Right renal cortex interstitium (tissue), 3 donors: ENCODE measurements at regions not wholly inside any gene's neighbourhood (a gene's known extent, or its start where the extent isn't known, plus 50 kb on each side); places are given as distances from the start of the nearest gene placed in this dataset.

Source experiments
- DNase-seq, 3 donors: peaks; one replicate each; pipeline ENCODE4 v3.0.0-alpha.2; 2013; ENCODE audit warnings: low read depth in 3 of 3, low spot score in 2 of 3

DNA sequence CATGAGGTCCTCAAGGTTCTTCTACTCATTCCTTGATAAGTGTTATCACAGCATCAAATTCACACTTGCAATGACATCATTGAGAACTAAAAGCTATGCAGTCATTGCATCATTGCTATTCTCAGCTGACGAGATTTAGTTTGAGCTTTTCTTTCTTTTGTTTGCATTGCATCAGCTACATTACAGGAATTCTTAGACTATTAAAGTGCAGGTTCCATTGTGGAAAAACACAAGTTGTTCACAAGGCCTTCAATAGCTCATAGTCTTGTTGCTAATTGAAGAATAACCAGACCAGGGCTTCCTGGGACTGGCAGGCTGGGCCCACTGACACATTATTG, 139.3 kb downstream of the CXCL12 start:
- no peak for DNase-seq

DNA sequence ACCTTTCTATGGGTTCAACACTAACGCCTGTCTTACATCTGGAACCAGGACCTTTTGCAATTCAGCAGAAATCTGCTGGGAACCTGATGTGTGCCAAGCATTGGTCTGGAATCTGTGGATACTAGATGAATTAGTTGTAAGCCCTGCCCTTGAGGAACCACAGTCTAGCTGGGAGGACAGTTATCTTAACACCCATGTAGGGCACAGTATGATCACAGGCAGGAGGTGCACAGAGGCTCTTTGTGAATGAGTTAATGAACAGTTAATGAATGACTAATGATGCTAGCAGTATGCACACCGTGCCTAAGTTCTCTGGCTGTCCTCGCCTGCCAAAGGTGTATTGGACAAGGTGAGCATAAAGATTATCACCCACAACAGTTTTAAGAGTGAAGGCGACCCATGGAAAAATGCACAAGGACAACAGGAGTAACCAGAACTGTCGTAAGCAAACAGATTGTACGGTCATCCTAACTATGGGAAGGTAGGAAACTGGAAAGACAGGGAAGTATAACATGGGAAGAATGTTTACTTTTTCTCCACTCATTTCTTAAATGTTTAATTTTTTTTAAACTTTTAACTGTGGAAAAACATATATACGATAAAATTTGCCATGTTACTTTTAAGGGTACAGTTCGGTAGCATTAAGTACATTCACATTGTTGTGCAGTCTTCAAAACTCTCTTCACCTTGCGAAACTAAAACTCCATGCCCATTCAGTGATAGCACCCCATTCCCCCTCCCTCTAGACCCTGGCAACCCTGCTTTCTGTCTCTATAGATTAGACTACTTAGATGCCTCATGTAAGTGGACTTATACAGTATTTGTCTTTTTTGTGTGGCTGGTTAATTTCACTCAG, 139.9 kb downstream of the CXCL12 start:
- no peak for DNase-seq

DNA sequence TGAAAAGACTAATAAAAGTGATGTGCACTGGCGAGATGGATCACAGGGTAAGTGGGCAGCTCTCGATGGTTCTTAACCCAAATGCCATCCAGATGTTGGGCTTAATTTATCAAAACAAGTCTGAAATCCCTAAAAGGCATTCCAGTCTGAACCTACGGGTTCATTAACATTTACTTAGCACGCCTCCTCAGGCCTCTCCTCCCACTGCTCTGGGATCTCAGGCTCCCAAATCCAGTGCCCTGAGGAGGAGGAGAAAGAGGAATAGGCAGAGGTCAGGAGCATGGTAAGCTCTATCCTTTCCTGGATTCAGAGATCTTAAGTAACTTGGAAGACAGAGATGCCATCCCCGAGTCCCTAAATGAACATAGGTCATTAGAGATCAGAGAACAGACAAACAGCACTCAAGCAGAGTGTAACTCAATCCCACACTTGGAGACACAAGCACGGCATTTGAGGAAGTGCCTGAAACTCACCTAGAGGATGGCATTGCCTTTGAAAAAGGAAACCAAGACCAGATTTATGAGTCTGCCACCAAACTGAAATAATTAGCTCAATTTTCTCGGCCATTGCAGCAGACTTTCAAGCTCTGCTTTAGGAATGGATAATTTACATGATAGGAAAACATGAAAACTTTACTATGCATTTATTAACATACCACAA, 140.9 kb downstream of the CXCL12 start:
- DNase-seq: no peak

DNA sequence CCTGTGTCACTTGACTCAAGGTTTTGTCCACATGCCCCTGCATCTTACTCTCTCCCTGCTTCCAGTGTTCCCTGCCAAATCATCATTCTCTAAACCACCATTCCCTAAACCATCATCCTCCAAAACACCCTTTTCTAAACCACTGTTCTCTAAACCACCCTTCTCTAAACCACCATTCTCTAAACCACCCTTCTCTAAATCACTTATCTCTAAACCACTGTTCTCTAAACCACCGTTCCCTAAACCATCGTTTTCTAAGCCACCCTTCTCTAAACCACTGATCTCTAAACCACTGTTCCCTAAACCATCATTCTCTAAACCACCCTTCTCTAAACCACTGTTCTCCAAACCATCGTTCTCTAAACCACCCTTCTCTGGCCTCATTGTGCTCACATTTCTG, 142.1 kb downstream of the CXCL12 start:
- DNase-seq: no peak

DNA sequence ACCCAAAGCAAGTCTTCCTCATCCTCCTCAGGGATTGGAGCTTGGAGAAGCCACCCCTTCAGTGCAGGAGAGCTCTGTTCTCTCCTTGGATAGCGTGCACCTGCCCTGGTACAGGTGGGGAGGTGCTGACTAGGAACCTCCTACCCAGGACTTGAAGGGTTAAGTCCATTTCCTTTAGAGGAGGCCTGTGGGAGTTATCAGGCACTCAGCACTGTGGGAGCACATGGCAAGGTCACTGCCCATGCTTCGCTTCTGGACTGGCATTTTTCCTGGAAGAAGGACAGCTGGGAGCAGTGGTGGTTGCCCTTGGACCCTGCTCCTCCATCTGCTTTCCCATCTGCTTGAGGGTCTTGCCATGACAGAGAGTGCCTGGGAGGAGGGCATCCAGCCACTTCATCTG, 142.8 kb downstream of the CXCL12 start:
- no peak for DNase-seq

DNA sequence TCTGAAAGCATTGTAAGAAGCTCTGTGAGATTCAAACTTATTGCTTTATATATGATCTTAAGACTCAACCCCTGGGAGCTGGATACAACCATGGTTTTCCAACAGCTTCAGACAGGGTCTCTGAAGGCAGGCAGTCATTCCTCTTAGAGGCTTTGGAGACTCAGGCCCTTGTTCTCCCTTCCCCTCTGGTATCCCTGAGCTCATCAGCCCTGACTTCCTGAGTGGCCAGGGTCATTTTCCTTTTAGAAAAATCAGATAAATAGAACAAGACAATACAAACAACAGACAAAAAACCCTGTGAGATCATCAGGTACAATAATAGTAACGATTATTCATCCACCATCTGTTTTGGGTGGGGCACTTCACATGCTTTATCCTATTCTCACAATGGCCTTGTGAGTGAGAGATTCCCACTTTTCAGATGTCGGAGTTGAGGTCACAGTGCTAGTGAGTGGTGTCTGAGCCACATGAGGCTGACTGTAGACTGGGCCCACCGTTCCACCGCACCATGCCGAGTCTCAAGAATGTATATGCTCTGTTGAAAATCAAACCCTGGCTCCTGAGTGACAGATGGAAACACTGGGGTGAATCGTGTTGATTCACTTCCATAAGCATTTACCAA, 144.2 kb downstream of the CXCL12 start:
- DNase-seq: no peak

DNA sequence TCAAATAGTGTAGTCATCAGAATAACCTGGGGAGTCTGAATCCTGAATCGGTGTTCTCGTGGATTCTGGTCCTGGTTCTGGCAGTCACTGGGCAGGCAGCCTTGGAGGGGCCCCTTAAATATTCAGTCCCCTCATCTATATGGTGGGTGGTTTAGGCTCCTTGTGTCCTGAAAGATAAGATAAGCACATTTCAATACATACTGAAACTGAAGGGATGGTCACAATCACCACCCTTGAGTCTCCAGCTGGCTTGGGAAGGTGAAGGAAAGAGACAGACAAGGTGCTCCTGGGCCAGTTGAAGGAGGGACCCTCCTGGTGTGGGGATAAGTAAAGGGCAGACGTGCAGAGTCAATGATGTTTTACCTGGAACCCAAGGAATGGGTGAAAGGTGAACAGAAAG, 146.7 kb downstream of the CXCL12 start:
- DNase-seq: no peak

DNA sequence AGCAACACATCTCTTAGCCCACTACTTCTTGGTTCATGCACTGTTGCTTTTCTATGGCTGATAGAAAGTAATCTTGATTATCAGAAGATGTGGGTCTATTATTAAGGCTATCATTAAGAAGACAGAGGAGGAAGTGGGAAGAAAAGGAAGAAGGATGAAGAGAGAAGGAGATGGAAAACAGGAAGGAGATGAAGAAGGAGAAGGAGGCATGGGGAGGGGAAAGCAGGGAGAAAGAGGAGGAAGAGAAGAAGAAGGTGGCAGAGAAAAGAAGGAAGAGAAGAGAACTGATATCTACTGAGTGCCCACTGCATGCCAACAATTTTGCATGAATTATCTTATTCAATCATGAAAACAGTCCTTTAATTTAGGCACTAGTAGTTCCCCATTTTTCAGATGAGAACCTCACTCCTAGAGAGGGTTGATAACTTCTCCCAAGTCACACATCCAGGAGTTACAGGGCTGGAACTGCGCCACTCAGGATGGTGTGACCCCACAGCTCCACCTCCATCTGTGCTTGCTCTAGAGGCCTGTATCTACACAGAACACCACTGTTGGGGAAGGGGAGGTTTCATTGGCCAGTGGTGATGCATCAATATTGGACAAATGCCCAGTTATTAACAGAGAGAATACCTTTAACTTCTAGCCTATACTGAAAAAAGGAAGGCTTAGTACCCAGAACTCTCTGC, 147.4 kb downstream of the CXCL12 start:
- no peak for DNase-seq

DNA sequence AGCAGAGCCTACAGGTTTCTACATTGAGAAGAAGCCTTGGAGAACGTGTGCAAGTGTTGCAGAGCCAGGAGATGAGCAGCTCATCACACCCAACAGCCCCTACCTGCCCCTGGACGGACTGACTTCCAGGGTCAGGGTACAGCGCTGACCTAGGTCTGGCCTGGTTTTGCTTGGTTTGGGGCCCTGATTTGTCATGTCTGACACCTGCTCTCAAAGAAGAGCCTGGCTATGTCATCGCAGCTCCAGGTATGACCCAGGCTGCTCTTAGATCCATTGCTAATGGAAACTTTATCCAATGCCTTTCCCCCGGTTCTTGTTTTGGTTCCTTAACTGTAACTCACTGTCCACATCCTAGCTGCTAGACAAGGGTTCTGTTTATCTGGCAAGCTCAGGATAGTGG, 149.5 kb downstream of the CXCL12 start:
- DNase-seq: no peak

DNA sequence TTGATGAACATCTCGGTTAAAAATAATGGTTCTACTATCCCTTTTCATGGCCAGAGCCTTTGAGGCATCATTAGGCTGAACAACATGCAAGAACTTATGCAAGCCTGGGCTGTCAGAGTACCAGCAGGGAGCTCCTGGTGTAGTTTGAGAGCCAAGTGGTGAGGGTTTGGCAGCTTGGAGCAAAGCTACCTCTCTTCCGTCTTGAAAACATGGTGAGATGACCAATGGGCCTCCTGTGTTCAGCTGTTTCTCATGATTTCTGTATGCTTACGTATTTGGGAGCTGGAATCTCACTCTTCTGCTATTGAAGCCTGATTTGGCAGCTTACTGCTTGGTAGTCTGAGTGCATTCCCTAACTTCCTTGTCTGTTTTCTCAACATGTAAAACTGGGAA, 150.4 kb downstream of the CXCL12 start:
- DNase-seq: no peak

DNA sequence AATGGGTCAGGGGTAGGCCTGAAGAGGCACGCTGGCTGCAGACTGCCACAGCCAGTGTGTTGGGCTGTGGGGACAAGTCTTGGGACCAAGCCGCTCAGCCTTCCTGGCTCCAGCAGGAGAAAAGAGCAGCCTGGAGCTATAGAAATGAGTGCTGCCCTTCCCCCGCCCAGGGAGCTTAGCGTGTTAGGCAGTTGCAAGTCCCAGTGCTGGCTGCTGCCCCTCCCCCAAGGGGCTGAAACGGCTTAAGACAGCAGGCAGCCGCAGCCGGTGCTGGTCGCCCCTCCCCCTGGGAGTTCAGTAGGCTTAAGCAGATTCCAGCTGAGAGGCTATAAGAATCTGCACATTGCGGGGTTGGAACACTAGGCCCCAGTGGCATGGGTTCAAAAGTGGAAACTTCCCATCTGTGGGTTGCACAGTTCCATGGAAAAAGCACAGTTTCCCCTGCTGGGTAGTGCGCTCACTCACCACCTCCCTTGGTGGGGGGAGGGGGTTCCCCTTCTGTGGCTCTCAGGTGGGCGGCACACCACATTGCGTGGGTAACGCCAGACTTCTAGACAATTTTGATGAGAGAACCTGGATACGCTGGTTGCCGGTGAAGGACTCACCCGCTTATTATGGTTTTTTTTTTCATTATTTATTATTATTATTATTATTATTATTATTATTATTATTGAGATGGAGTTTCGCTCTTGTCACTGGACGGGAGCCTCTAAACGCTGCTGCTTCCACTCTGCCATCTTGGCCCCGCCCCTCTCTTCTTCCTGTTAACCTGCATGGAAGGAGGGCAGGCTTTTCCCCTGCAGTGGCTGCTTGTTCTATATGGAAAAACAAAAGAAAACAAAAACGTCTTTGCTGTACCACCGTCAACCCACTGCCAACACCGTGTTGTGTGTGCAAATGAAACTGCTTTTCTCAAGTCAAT, 151.1 kb downstream of the CXCL12 start:
- peak in 2 of 3 donors; percentile 69 to 76 for DNase-seq

DNA sequence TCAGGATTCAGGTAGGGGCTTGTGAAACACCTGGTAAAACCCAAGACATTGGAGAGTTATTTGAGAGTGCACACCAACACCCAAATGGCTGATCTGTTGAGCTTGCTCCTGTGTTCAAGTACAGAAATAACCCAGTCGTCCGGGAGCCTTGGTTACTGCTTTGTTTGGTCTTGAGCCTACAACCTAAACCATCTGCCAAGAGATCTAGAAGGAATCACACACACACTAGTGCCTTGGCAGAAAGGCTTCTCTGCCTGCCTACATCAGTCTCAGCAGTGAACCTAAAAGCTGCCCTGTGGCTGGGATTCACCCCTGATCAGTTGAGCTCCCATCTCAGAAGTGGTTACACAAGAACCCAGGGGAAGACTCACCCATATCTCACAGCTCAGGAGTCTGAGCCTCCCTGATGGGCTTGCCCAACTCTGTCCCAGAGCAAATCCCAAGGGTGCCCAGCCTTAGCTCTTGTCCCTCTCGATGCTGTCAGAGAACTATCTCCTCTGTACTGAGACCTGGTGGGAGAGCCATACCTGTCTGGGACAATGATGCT, 167.6 kb downstream of the CXCL12 start:
- no peak for DNase-seq

DNA sequence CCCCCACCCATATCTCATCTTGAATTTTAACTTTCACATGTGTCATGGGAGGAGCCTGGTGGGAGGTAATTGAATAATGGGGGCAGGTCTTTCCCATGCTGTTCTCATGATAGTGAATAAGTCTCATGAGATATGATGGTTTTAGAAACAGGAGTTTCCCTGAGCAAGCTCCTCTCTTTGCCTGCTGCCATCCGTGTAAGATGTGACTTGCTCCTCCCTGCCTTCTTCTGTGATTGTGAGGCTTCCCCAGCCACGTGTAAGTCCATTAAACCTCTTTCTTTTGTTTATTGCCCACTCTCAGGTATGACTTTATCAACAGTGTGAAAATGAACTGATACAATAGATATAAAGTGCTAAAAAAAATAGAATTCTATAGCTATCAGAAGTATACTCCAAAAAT, 168.8 kb downstream of the CXCL12 start:
- DNase-seq: no peak

DNA sequence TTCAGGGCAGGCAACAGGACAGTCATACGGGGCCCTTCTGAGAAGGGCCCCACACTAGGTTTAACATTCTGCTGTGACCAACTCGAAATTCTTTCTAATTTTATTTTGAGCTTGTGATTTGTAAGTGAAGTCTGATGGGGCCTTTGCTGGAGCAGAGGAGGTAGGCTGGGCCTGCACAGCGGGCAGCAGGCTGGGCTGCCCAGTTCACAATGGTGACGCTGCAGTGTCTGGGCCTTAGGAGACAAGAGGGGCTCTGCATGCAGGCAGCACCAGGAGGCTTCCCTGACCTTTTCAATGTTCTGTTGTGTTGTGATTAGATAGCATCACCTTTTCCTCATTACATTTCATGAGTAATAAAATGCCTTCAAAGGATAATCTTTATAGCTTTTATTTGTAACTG, 175.1 kb downstream of the CXCL12 start:
- DNase-seq: no peak

DNA sequence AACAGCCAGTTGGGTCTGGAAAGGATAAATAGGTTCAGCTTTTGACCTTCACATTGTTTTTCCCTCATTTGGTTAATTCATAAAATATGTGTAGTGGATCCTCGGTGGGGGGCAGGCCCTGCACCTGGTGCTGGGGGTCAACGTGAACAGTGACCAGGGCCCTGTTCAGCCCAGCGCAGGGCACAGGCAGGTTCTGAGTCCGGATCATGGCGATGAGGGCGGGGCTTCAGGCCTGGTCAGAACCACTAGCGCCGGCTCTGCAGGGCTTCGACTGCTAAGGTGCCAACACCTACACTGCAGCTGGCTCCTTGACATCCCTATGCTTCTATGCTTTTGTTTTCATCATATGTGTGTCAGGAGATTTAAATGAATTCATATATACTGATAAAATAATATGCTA, 177.7 kb downstream of the CXCL12 start:
- DNase-seq: no peak

DNA sequence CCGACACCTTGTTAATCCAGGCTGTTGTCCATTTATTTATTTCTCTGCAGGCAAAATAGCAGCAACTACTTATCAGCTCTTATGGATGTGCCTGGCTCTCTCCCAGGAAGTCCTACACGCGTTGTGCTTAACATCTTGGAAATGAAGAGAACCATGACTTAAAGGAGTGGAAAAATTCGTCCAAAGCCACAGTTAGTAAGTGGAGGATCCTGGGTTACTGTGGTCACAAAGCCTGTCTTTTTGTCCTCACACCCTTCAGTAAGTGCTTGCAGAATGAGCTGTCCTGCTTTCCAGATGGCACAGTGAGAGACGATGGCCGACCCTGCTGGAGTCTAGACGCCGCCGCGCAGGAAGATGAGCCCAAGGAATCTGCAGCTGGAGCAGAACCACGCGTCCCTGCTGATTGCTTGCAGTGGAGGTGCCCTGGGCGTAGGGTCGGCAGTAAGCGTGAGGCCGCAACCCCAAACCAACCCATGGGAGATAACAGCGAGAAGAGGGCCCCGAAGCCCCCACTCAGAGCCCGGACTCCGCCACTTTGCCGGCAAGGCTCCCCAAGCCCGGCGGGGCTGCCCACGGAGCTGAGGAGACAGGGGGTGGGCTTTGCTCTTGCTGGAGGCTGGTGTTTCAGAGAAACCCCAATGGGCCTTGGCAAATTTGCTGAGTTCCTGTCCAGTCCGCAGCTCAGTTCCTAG, 178.6 kb downstream of the CXCL12 start:
- no peak for DNase-seq

DNA sequence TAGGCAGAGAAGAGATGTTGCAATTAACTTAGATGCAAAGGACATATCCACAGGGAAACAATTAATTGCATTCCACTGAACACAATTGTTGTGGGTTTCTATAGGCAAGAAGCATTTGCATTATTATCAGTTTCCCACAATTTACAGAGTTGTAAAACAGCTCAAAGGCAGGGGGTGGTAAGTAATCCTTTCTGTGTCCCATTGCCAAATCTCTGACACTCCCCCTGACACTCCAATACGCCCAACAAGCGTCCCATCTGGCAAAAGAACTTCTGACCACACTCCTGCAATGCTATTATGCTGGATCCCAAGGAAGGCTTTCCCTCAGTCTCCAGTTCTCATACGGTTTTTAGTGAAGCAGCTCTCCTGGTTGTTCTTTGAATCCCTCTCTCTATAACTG, 179.8 kb downstream of the CXCL12 start:
- DNase-seq: no peak

DNA sequence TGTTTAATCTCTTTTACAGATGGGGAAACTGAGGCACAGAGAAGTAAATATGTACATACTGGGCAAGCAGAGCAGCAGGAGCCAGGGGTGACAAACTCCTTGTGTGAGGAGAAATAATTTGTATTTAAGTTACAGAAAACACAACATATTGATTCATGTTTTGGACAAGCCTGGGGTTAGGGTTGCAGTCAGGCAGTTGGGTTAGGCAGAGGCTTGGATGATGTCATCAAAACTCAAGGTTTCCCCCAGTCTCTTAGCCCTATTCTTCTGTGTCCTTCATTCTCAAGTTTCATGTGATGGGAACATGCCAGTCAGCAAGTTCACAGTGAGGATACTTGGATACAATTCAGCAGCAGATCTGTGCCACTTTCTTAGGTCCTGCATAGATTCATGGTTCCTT, 181.4 kb downstream of the CXCL12 start:
- DNase-seq: no peak

DNA sequence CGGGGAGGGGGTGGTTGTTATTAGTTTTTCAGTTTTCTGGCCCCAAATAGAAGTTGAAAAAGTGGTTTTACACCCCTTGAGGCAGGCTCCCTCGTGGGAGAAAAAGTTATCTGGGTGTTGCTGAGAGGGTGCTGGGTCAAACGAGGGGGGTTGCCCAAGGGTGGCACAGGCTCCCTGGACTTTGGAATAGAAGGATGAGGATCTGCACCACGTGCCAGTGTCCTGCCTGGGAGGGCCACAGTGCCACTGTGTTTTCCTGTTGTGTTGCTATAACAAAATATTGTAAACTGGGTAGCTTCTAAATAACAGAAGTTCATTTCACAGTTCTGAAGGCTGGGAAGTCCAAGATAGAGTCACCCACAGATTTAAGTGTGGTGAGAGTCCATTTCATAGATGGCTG, 181.9 kb downstream of the CXCL12 start:
- DNase-seq: no peak

DNA sequence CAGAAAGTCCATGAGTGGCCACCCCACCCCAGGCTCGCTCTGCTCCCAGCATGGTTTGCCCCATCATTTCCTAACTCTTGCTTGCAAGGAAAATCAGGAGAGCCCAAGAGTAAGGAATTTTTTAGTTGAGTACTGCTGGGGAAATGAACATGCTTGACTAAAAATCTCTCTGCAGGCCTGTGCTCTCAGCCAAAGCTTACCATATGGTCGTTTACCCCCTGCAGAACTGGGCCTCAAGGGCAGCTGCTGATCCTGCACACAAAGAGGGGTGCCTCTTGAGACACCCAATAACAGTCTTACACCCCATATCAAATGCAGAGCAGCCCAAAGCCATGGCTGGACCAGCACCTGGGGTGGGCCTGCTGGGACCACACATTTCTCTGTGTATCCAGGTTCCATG, 183.2 kb downstream of the CXCL12 start:
- DNase-seq: no peak
